NCI-H345 (cell line): ENCODE measurements at regions not wholly inside any gene's neighbourhood (a gene's known extent, or its start where the extent isn't known, plus 50 kb on each side); places are given as distances from the start of the nearest gene placed in this dataset.

ENCODE experiments used
- DNase-seq: peaks from one replicate; lab custom pipeline; 2025; lab: John Stamatoyannopoulos, UW

GRCh38 chr12:61911113-61911512, 349.1 kb upstream of the USP15 start:
- no peak for DNase-seq

DNA sequence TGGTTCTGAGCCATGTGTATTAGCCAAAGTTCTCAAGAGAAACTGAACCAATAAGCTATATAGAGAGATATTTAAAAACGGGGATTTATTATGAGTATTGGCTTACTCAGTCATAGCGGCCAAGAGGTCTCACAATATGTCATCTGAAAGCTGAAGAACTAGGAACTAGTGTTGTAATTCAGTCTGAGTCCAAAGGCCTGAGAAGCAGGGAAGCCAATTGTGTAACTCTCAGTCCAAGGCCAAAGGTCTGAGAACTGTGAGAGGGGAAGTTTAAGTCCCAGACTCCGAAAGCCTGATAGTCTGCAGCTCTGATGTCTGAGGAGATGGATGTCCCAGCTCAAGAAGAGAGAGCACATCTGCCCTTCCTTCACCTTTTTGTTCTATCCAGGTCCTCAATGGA, 344.8 kb upstream of the USP15 start:
- DNase-seq, result no peak

GRCh38 chr12:61916831-61917230, 343.4 kb upstream of the USP15 start:
- no peak for DNase-seq

DNA sequence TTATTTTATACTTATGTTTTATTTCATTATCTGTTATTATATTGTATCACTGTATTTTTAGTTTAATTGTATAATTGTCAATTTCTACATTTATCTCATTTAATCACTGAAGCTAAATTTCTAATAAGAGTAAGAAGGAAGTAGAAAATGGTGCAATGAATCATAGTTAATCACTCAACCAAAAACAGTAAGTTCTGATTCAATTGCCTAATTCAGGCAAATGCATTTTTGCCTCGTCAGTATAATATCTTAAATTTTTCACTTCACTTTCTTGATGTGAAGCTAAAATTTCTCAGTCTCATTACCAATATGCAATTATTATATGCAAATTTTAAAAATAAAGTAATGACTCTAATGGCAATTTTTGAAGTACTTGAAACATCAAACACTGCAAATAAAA, 340.5 kb upstream of the USP15 start:
- no peak for DNase-seq

DNA sequence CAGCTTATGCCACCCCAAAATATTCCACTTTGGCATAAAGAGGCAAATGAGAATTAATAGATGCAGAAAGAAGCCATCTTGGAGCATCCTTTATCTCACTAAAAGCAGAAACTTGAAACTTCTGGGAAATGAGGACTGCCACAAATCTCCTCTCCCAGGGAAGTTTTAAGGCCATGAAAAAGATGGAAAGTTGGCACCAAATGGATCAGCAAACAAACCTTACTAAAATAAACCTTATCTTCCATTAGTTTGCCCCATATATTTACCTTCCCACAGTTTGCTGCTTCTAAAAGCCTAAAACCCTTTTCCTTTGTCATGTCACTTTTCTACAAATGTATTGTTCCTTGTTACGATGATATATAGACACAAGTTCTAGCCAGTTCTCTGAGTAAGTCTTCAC, 340.0 kb upstream of the USP15 start:
- no peak for DNase-seq

- no peak for DNase-seq
Observed at GRCh38 chr12:61923152-61923551, 337.1 kb upstream of the USP15 start.

DNA sequence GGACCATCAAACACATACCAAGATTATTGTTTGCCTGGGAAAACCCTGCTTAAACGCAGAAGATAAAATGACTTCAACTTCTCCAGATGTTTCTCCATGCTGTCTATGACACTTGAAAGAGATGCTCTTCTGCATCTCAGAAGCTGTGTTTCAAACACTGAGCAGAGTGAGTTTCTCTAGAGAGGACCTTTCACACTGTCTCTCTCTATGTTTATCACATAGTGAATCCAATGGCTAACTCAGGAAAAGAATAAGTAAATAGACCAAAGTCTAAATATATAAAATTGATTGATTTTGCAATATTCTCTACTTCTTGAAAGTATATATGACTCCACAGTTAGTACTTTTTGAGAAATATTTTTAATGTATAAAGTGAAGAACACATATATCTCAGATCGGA, 325.6 kb upstream of the USP15 start:
- no peak for DNase-seq

DNA sequence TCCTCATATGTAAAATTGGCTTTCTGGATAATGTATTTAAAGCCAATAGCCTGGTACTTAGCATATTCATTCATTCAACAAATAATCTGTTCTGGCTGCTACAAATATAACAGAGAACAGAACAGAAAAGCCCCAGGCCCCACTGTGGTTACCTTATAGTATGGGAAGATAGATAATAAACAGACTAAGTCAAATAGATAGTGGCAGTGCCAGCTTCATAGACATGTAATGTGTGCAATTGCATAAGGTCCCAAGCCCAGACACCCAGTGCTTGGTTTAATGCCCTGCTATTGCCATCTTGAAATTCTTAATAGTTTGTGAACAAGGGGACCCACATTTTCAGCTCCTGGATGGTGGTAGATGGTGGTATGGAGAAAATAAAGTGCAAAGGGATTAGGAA, 320.2 kb upstream of the USP15 start:
- DNase-seq, result no peak

GRCh38 chr12:61956545-61956944, 303.7 kb upstream of the USP15 start:
- DNase-seq, result no peak

GRCh38 chr12:61974461-61974860, 285.7 kb upstream of the USP15 start:
- DNase-seq, result no peak

GRCh38 chr12:61985830-61986229, 274.4 kb upstream of the USP15 start:
- DNase-seq, result no peak

- DNase-seq, result no peak
Observed at GRCh38 chr12:61987173-61987572, 273.0 kb upstream of the USP15 start.

GRCh38 chr12:61991661-61992060, 268.5 kb upstream of the USP15 start:
- DNase-seq, result no peak

DNA sequence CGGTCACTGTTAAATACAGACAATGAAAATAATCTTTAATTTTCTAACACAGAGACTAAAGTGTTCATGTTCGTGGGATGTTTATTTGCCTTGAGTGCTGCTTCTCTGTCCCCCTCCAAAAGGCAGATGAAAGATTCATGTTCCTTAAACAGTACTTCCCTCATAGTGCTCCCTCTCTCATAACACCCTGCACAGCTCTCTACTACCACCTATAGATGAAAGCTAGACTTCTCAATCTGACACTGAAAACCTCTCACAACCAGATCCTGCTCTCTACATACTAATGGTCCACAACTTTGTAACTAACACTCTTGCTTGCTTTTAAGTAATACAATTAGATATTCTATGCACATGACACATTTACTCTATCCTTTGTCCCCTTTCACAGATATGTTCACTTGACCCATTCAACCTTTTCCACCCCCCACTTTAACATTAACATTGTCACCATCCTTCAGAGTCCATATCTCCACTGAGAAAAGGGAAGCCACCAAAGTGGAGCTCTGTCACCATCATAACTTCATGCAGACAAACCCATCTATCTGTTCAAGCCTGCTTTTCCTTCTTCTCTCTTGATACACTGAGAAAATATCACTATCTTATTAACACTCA, 266.4 kb upstream of the USP15 start:
- no peak for DNase-seq

- no peak for DNase-seq
Observed at GRCh38 chr12:61996717-61997116, 263.5 kb upstream of the USP15 start.

DNA sequence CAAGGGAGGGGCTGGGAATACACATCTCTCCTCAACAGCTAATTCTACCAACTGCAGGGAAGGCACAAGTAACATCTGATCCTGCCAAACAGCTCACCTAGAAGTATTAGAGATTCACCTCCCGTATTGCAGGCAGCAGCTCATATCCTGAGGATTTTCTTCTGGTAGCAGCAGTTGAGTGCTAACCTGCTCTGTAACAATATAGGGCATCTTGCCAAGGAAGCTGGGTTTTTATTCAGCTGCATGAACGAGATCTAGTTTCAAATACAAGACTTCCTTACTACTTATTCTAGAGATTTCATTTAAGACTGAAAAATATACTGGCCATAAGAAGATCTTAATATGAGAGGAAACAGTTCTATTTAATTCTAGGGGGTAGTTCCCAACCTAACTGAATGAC, 261.4 kb upstream of the USP15 start:
- no peak for DNase-seq

DNA sequence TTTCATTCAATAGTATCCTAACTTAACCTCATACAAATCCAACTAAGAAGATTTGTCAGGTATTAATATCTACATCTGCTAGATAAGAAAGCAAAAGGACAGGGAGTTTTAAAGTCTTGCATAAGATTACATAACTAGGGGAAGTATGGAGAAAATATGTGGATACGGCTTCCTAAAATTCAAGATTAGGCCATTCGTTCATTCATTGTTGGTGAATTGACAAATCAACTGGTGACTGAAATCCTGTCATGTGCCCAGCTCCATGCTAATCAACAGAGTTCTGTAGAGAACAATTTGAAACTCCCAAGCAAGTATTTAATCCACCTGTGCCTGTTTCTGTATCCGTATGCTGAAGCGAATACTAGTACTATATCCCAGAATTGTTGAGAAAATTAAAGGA, 260.9 kb upstream of the USP15 start:
- no peak for DNase-seq

DNA sequence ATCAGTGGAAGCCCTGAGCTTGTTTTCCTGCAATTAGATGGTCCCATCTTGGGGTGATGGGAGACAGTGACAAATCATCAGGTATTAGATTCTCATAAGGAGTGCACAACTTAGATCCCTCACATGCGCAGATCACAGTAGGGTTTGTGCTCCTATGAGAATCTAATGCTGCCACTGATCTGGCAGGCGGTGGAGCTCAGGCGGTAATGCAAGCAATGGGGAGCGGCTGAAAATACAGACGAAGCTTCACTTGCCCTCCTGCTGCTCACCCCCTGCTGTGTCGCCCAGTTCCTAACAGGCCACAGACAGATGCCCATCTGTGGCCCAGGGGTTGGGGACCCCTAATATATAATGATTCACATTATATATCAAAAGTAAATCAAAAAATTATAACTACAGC, 258.8 kb upstream of the USP15 start:
- DNase-seq, result no peak

DNA sequence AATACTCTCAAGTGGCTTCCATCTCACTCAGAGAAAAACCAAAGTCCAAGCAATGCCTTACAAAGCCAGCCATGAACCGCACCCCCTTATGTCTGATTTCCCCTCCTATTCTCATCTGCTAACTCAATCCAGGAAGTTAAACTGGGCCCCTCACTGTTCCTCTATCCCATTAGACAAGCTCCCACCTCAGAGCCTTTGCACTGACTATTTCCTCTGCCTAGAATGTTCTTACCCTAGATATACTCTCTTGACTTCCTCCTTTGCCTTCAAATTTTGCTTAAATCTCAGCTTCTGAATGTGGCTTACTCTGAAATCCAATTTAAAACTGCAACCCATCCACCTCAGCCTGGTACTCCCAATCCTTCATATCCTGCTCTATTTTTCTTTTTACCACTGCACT, 257.0 kb upstream of the USP15 start:
- no peak for DNase-seq

DNA sequence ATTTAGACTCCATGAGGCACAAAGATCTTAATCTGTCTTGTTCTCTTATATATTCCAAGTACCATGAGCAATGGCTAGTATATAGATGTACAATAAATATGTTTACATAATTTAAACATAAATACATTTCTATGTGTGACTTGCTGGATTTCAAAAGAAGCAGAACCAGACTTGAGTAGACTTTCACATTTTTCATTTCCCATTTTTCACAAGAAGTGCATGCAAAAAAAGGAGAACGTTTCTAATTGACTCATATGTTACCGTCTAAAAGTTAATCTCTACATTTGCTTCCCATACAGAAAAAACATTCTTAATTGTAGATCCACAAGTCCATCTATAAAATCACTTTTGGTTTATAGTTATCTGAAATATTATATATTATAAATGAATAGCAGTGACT, 256.5 kb upstream of the USP15 start:
- no peak for DNase-seq

GRCh38 chr12:62005615-62006014, 254.6 kb upstream of the USP15 start:
- DNase-seq, result no peak

GRCh38 chr12:62006076-62006732, 254.0 kb upstream of the USP15 start:
- peak; percentile 21 for DNase-seq

- DNase-seq, result no peak
Observed at GRCh38 chr12:62008703-62009102, 251.5 kb upstream of the USP15 start.

- no peak for DNase-seq
Observed at GRCh38 chr12:62009445-62009844, 250.8 kb upstream of the USP15 start.
